ENCODE measurements at regions not wholly inside any gene's neighbourhood (a gene's known extent, or its start where the extent isn't known, plus 50 kb on each side); places are given as distances from the start of the nearest gene placed in this dataset.

DNA sequence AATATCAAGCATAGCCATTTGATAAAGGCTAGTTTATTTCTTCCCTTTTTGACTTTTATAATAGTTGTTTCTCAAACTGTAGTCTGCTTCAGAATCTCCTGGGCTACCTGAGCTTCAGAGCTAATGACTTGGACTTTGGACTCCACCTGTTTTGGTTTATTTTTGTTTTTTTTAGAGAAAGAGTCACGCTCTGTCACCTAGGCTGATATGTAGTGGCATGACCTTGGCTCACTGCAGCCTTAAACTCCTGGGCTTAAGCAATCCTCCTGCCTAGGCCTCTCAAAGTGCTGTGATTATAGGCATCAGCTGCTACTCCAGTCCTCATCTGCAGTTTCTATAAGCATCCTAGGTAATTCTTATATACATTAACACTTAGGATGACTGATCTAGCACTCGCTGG is 90.5 kb downstream of the DDIT4L start:
- no peak overlapping the region for H3K27ac ChIP-seq (ENCODE audit: low read depth, low read length)
- DNase-seq, result no peak
- Mint-ChIP-seq H3K4me1 (peaks cover 48% of the 10 kb centered on the region), H3K27ac (no peak overlapping the region), H3K36me3 (ENCODE audit: low read depth) (no peaks in the 10 kb centered on the region), H3K4me3 (no peak overlapping the region), H3K27me3 (ENCODE audit: insufficient read depth) (no peaks in the 10 kb centered on the region), H3K9me3 (no peaks in the 10 kb centered on the region)
- no peaks in the 10 kb centered on the region for H3K36me3 ChIP-seq (ENCODE audit: control insufficient read depth, insufficient read depth, low read length)
- peaks cover 22% of the 10 kb centered on the region for H3K4me1 ChIP-seq (ENCODE audit: control insufficient read depth, insufficient read depth, low read length)
- 96 to 100% methylated on average over 2 of the region's 2 CpGs for WGBS, 2 experiments (ENCODE audit: insufficient coverage in 1 of 2, insufficient read length in 1 of 2)
- TF ChIP-seq, protein P1, sequence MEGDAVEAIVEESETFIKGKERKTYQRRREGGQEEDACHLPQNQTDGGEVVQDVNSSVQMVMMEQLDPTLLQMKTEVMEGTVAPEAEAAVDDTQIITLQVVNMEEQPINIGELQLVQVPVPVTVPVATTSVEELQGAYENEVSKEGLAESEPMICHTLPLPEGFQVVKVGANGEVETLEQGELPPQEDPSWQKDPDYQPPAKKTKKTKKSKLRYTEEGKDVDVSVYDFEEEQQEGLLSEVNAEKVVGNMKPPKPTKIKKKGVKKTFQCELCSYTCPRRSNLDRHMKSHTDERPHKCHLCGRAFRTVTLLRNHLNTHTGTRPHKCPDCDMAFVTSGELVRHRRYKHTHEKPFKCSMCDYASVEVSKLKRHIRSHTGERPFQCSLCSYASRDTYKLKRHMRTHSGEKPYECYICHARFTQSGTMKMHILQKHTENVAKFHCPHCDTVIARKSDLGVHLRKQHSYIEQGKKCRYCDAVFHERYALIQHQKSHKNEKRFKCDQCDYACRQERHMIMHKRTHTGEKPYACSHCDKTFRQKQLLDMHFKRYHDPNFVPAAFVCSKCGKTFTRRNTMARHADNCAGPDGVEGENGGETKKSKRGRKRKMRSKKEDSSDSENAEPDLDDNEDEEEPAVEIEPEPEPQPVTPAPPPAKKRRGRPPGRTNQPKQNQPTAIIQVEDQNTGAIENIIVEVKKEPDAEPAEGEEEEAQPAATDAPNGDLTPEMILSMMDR (conservative IDR thresholded peaks at IDR 0.05), result no peak
- no peak overlapping the region for H3K9ac ChIP-seq (ENCODE audit: extremely low read depth, low read length, poor library complexity, severe bottlenecking)
- H3K4me3 ChIP-seq (ENCODE audit: low read length), result no peak overlapping the region
- no peaks in the 10 kb centered on the region for H3K27me3 ChIP-seq (ENCODE audit: control insufficient read depth, insufficient read depth, low read length, poor library complexity, severe bottlenecking)
- H3K9me3 ChIP-seq (ENCODE audit: control insufficient read depth, low read length), result no peaks in the 10 kb centered on the region

DNA sequence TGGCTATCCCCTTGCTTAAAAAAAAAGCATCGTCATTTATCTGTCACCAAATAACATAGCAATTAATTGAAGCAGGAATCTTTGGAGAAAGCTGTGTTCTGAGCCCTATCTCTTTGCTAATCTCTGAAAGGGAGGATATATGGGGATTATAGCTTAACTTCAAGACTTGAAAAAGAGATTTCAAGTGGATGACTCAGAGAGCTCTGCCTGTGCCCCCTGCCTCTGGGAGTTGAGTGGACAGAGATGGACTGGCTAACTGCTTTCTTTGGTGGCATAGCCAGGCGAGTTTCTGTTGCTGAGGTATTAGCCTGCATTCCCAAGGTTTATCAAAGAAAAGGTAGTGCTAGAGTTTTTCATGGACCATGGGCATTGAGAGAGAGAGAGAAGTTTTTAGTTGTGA is 91.6 kb downstream of the DDIT4L start:
- no peak overlapping the region for H3K27ac ChIP-seq (ENCODE audit: low read depth, low read length)
- no peaks in the 10 kb centered on the region for H3K36me3 ChIP-seq (ENCODE audit: control insufficient read depth, insufficient read depth, low read length)
- Mint-ChIP-seq H3K9me3 (no peaks in the 10 kb centered on the region), H3K27ac (peak overlapping the region; percentile 31), H3K4me3 (no peak overlapping the region), H3K4me1 (peaks cover 56% of the 10 kb centered on the region), H3K27me3 (ENCODE audit: insufficient read depth) (no peaks in the 10 kb centered on the region), H3K36me3 (ENCODE audit: low read depth) (no peaks in the 10 kb centered on the region)
- H3K9ac ChIP-seq (ENCODE audit: extremely low read depth, low read length, poor library complexity, severe bottlenecking), result no peak overlapping the region
- TF ChIP-seq, protein P1 (conservative IDR thresholded peaks at IDR 0.05), result no peak
- WGBS, 2 experiments (ENCODE audit: insufficient coverage in 1 of 2, insufficient read length in 1 of 2), result 20 to 49% methylated on average over 1 to 2 of the region's 2 CpGs
- H3K4me3 ChIP-seq (ENCODE audit: low read length), result no peak overlapping the region
- no peaks in the 10 kb centered on the region for H3K27me3 ChIP-seq (ENCODE audit: control insufficient read depth, insufficient read depth, low read length, poor library complexity, severe bottlenecking)
- no peaks in the 10 kb centered on the region for H3K9me3 ChIP-seq (ENCODE audit: control insufficient read depth, low read length)
- DNase-seq, result no peak
- peaks cover 26% of the 10 kb centered on the region for H3K4me1 ChIP-seq (ENCODE audit: control insufficient read depth, insufficient read depth, low read length)

DNA sequence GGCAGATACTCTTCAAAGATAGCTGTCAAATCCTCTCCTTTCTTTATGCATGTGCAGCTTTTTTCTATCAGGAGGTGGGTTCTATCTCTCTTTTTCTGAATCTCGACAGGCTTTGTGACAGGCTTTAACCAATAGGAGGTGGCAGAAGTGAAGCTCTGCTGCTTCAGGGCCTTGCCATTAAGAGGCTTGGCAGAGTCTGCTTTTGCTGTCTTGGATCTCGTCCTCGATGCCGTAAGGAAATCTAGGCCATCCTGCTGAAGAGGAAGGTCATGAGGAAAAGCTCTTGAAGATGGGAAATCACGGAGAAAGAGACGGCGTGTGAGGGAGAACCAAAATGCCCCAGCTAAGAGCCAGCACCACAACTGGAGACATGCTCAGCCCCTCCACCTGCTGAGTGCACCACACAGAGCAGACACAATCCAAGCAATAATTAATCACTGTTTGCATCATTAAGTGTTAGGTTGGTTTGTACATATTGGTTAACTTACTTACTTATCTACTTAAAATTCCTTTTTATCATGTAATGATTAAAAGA is 92.2 kb downstream of the DDIT4L start:
- DNase-seq, result peak; percentile 57
- peaks cover 26% of the 10 kb centered on the region for H3K4me1 ChIP-seq (ENCODE audit: control insufficient read depth, insufficient read depth, low read length)

More for the DNA sequence above, 92.2 kb downstream of the DDIT4L start:
- no peak overlapping the region for H3K27ac ChIP-seq (ENCODE audit: low read depth, low read length)
- H3K9ac ChIP-seq (ENCODE audit: extremely low read depth, low read length, poor library complexity, severe bottlenecking), result no peak overlapping the region
- no peaks in the 10 kb centered on the region for H3K9me3 ChIP-seq (ENCODE audit: control insufficient read depth, low read length)
- Mint-ChIP-seq H3K4me3 (peak overlapping the region; percentile 9), H3K27ac (peak overlapping the region; percentile 72), H3K36me3 (ENCODE audit: low read depth) (no peaks in the 10 kb centered on the region), H3K4me1 (peaks cover 60% of the 10 kb centered on the region), H3K27me3 (ENCODE audit: insufficient read depth) (no peaks in the 10 kb centered on the region), H3K9me3 (no peaks in the 10 kb centered on the region)
- TF ChIP-seq, protein P1 (conservative IDR thresholded peaks at IDR 0.05), result no peak
- WGBS, 2 experiments (ENCODE audit: insufficient coverage in 1 of 2, insufficient read length in 1 of 2), result 60 to 85% methylated on average over 4 to 7 of the region's 7 CpGs
- no peaks in the 10 kb centered on the region for H3K36me3 ChIP-seq (ENCODE audit: control insufficient read depth, insufficient read depth, low read length)
- no peaks in the 10 kb centered on the region for H3K27me3 ChIP-seq (ENCODE audit: control insufficient read depth, insufficient read depth, low read length, poor library complexity, severe bottlenecking)
- H3K4me3 ChIP-seq (ENCODE audit: low read length), result no peak overlapping the region
